SK-N-SH (cell line): ENCODE measurements at regions not wholly inside any gene's neighbourhood (a gene's known extent, or its start where the extent isn't known, plus 50 kb on each side); places are given as distances from the start of the nearest gene placed in this dataset.

Experiments
- CTCF ChIA-PET: fragments of 300-600, 350-600 bp; formaldehyde crosslinking; extraction: SDS; loops from one replicate; lab custom pipeline; 2021; lab: Yijun Ruan, JAX
- POLR2A ChIA-PET: fragments of 350-600 bp; sonication (Branson Sonifier 250); formaldehyde crosslinking; extraction: SDS; loops from one replicate; lab custom pipeline; 2020; ENCODE audit warnings: antibody characterized with exemption, inconsistent platforms; lab: Yijun Ruan, JAX
- DNase-seq: peaks from one replicate; pipeline ENCODE4 v3.0.0; 2012
- H2AFZ ChIP-seq: fragments of 200-600 bp; sonication (generic); 2 replicates; pipeline ENCODE4 v1.8.1; 2016; ENCODE audit warnings: antibody characterized with exemption, mild to moderate bottlenecking, low read depth
- H3F3A ChIP-seq: fragments of 200-600 bp; sonication (generic); replicated peaks from 2 replicates; pipeline ENCODE3; 2016; ENCODE audit warnings: antibody characterized with exemption, mild to moderate bottlenecking; ENCODE audit not compliant: insufficient read depth
- H3K27ac ChIP-seq, 2 experiments: fragments of 200-500 bp in 1 of 2; fragments of 200-600 bp in 1 of 2; sonication (Bioruptor generic) in 1 of 2; sonication (generic), shearing (Covaris generic) in 1 of 2; 2 replicates each; pipeline versions ENCODE4 v1.5.1 to v1.6.1; 2014 to 2016; ENCODE audit warnings: low read depth in 2 of 2, inconsistent platforms in 1 of 2, low read length in 1 of 2, mild to moderate bottlenecking in 1 of 2, mixed read lengths in 1 of 2
- H3K27me3 ChIP-seq: fragments of 200-600 bp; sonication (generic), shearing (Covaris generic); 2 replicates; pipeline ENCODE4 v1.6.1; 2016; ENCODE audit warnings: mixed run types; ENCODE audit not compliant: insufficient read depth
- H3K36me3 ChIP-seq, 2 experiments: fragments of 200-500 bp in 1 of 2; fragments of 200-600 bp in 1 of 2; sonication (Bioruptor generic) in 1 of 2; sonication (generic) in 1 of 2; replicated peaks in 1 of 2; 2 replicates each; pipeline versions ENCODE3 to v1.5.1; 2014 to 2016; ENCODE audit warnings: low read length in 1 of 2, mild to moderate bottlenecking in 1 of 2; ENCODE audit not compliant: insufficient read depth in 2 of 2, control insufficient read depth in 1 of 2
- H3K4me1 ChIP-seq, 2 experiments: fragments of 200-500 bp in 1 of 2; fragments of 200-600 bp in 1 of 2; sonication (Bioruptor generic) in 1 of 2; sonication (generic), shearing (Covaris generic) in 1 of 2; 2 replicates each; pipeline versions ENCODE4 v1.5.1 to v1.6.1; 2014 to 2016; ENCODE audit warnings: low read depth in 1 of 2, low read length in 1 of 2, mixed run types in 1 of 2; ENCODE audit not compliant: insufficient read depth in 2 of 2, control insufficient read depth in 1 of 2
- H3K4me2 ChIP-seq: fragments of 200-600 bp; sonication (generic), shearing (Covaris generic); 2 replicates; pipeline ENCODE4 v1.6.1; 2017; ENCODE audit warnings: mixed run types
- H3K4me3 ChIP-seq, 2 experiments: fragments of 200-500 bp in 1 of 2; fragments of 200-600 bp in 1 of 2; sonication (Bioruptor generic) in 1 of 2; sonication (generic), shearing (Covaris generic) in 1 of 2; 2 replicates each; pipeline versions ENCODE4 v1.5.1 to v1.8.1; 2014 to 2016; ENCODE audit warnings: low read depth in 2 of 2, inconsistent platforms in 1 of 2, low read length in 1 of 2, mild to moderate bottlenecking in 1 of 2, mixed read lengths in 1 of 2, moderate library complexity in 1 of 2
- H3K79me2 ChIP-seq: fragments of 200-600 bp; sonication (generic); 2 replicates; pipeline ENCODE4 v1.8.1; 2017; ENCODE audit warnings: mild to moderate bottlenecking; ENCODE audit not compliant: insufficient read depth
- H3K9ac ChIP-seq: fragments of 200-600 bp; sonication (generic); 2 replicates; pipeline ENCODE4 v1.6.1; 2017; ENCODE audit warnings: mixed run types
- H3K9me2 ChIP-seq: fragments of 200-600 bp; sonication (generic); 2 replicates; pipeline ENCODE4 v1.6.1; 2017; ENCODE audit warnings: mixed run types
- H3K9me3 ChIP-seq: fragments of 200-600 bp; sonication (generic); 2 replicates; pipeline ENCODE4 v1.6.1; 2017; ENCODE audit warnings: mixed run types, mild to moderate bottlenecking, moderate library complexity
- H4K20me1 ChIP-seq: fragments of 200-600 bp; sonication (generic); 2 replicates; pipeline ENCODE4 v1.6.1; 2017; ENCODE audit warnings: mild to moderate bottlenecking, mixed run types; ENCODE audit not compliant: insufficient read depth
- FOSL2 ChIP-seq: IDR thresholded peaks from 2 replicates; pipeline ENCODE4 v1.4.0; 2012; ENCODE audit warnings: low read depth, mild to moderate bottlenecking, moderate library complexity, borderline replicate concordance
- FOXM1 ChIP-seq: IDR thresholded peaks from 2 replicates; pipeline ENCODE4 v1.4.0; 2012; ENCODE audit warnings: low read depth, mild to moderate bottlenecking
- JUND ChIP-seq: IDR thresholded peaks from 2 replicates; pipeline ENCODE4 v1.4.0; 2012
- NRF1 ChIP-seq: IDR thresholded peaks from 2 replicates; pipeline ENCODE4 v1.6.1; 2012; ENCODE audit warnings: low read depth, mild to moderate bottlenecking, low read length
- POLR2AphosphoS5 ChIP-seq: IDR thresholded peaks from 2 replicates; pipeline ENCODE4 v1.6.1; 2012; ENCODE audit warnings: low read depth, low read length
- RAD21 ChIP-seq: IDR thresholded peaks from 2 replicates; pipeline ENCODE4 v1.6.1; 2012; ENCODE audit warnings: mild to moderate bottlenecking, low read length
- RFX5 ChIP-seq: IDR thresholded peaks from 2 replicates; pipeline ENCODE4 v1.6.1; 2012; ENCODE audit warnings: mild to moderate bottlenecking, improper control_type of control experiment, low read length
- SIN3A ChIP-seq: IDR thresholded peaks from 2 replicates; pipeline ENCODE4 v1.6.1; 2012; ENCODE audit warnings: low read depth, mild to moderate bottlenecking, low read length, moderate library complexity, borderline replicate concordance
- SMC3 ChIP-seq: IDR thresholded peaks from 2 replicates; pipeline ENCODE4 v1.6.1; 2012; ENCODE audit warnings: low read depth, low read length, improper control_type of control experiment
- TAF1 ChIP-seq: IDR thresholded peaks from 2 replicates; pipeline ENCODE4 v1.6.1; 2012; ENCODE audit warnings: low read depth, mild to moderate bottlenecking, low read length, moderate library complexity, borderline replicate concordance
- TCF12 ChIP-seq: IDR thresholded peaks from 2 replicates; pipeline ENCODE4 v1.4.0; 2012
- WGBS: methylation state at CpG from one replicate; pipeline ENCODE4 v1.1.6; 2017; ENCODE audit warnings: low lambda C conversion rate; 5-methylcytosine and 5-hydroxymethylcytosine counted together
- TF ChIP-seq, protein P1 (sequence below): IDR thresholded peaks from 2 replicates; pipeline ENCODE4 v1.4.0; 2012; ENCODE audit warnings: low read depth, borderline replicate concordance
- TF ChIP-seq, protein P2 (sequence below): IDR thresholded peaks from 2 replicates; pipeline ENCODE4 v1.4.0; 2012; ENCODE audit warnings: low read depth
- TF ChIP-seq, protein P3 (sequence below): IDR thresholded peaks from 2 replicates; pipeline ENCODE4 v1.6.1; 2012; ENCODE audit warnings: mild to moderate bottlenecking, low read depth, low read length, moderate library complexity
- TF ChIP-seq, protein P4 (sequence below): fragments of 150-350 bp; IDR thresholded peaks from 2 replicates; pipeline ENCODE4 v1.6.1; 2017; ENCODE audit warnings: antibody characterized with exemption, low read length, low read depth, borderline replicate concordance
- TF ChIP-seq, protein P5 (sequence below): fragments of 200-600 bp; sonication (generic); IDR thresholded peaks from 2 replicates; pipeline ENCODE4 v1.6.1; 2017; ENCODE audit warnings: antibody characterized with exemption, mild to moderate bottlenecking, moderate library complexity

DNA sequence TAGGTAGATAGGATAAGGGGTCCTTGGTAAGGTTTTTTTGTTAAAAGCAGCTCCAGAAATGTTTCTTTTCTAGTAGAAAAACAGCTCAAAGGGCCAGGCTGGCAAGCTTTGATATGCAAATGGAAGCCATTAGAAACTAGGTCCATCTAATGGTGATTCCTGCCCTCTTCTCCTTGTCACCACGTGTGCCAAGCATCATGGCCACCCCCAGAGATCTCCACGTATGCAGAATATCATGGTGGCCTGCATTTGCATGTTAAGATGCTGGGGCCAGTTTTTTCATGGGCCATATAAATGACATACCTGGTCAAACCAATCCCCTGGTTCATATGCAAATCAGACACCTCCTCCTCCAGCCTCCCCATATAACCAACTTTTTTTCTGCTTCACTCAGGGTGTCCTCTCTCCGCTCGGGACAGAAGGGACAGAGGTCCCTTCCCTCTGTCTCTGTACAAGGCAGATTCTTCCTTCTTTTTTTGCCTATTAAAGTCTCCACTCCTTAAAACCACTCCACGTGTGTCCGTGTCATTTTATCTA lies 1335.9 kb downstream of the UQCRFS1 start (continued):
- TF ChIP-seq, protein P1, sequence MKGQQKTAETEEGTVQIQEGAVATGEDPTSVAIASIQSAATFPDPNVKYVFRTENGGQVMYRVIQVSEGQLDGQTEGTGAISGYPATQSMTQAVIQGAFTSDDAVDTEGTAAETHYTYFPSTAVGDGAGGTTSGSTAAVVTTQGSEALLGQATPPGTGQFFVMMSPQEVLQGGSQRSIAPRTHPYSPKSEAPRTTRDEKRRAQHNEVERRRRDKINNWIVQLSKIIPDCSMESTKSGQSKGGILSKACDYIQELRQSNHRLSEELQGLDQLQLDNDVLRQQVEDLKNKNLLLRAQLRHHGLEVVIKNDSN: no peak
- TF ChIP-seq SIN3A (no peak), NRF1 (no peak)
- TF ChIP-seq, protein P2, sequence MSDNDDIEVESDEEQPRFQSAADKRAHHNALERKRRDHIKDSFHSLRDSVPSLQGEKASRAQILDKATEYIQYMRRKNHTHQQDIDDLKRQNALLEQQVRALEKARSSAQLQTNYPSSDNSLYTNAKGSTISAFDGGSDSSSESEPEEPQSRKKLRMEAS: no peak

DNA sequence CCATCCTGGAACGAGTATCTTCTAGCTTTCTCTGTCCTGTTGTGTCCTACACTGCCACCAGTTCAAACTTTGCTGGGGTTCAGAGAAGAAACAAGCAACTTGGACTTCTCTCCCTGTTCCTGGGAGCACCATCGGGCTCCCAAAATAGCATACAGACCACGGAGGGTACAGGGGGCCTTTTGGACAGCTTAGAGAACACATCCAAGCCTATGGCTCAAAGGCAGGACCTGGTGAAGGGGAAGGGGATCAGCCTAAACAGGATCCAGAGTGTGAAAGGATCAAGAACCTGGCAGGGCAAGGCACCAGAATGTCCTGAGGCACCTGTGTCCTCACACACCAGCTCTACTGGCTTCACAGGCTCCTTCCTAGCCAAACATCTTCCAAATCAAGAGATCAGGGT lies 1336.5 kb downstream of the UQCRFS1 start:
- WGBS: 2% methylated on average over 3 of the region's 3 CpGs
- Histone ChIP-seq H3K27ac (no peak overlapping the region), H4K20me1 (no peaks in the 10 kb centered on the region), H3K4me1 (no peaks in the 10 kb centered on the region), H3K9ac (no peak overlapping the region), H3F3A (no peaks in the 10 kb centered on the region), H3K36me3 (no peaks in the 10 kb centered on the region), H3K79me2 (no peaks in the 10 kb centered on the region), H3K27me3 (no peaks in the 10 kb centered on the region), H3K4me3 (no peak overlapping the region), H3K9me3 (no peaks in the 10 kb centered on the region), H3K4me2 (no peak overlapping the region), H2AFZ (no peak overlapping the region), H3K9me2 (no peaks in the 10 kb centered on the region)
- TF ChIP-seq, protein P2: no peak
- TF ChIP-seq, protein P3, sequence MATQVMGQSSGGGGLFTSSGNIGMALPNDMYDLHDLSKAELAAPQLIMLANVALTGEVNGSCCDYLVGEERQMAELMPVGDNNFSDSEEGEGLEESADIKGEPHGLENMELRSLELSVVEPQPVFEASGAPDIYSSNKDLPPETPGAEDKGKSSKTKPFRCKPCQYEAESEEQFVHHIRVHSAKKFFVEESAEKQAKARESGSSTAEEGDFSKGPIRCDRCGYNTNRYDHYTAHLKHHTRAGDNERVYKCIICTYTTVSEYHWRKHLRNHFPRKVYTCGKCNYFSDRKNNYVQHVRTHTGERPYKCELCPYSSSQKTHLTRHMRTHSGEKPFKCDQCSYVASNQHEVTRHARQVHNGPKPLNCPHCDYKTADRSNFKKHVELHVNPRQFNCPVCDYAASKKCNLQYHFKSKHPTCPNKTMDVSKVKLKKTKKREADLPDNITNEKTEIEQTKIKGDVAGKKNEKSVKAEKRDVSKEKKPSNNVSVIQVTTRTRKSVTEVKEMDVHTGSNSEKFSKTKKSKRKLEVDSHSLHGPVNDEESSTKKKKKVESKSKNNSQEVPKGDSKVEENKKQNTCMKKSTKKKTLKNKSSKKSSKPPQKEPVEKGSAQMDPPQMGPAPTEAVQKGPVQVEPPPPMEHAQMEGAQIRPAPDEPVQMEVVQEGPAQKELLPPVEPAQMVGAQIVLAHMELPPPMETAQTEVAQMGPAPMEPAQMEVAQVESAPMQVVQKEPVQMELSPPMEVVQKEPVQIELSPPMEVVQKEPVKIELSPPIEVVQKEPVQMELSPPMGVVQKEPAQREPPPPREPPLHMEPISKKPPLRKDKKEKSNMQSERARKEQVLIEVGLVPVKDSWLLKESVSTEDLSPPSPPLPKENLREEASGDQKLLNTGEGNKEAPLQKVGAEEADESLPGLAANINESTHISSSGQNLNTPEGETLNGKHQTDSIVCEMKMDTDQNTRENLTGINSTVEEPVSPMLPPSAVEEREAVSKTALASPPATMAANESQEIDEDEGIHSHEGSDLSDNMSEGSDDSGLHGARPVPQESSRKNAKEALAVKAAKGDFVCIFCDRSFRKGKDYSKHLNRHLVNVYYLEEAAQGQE: no peak
- TF ChIP-seq, protein P1: no peak
- TF ChIP-seq POLR2AphosphoS5 (no peak), NRF1 (no peak), RAD21 (no peak), SMC3 (no peak), FOSL2 (no peak), FOXM1 (no peak), JUND (no peak), TCF12 (no peak), RFX5 (no peak), TAF1 (no peak)
- TF ChIP-seq, protein P4, sequence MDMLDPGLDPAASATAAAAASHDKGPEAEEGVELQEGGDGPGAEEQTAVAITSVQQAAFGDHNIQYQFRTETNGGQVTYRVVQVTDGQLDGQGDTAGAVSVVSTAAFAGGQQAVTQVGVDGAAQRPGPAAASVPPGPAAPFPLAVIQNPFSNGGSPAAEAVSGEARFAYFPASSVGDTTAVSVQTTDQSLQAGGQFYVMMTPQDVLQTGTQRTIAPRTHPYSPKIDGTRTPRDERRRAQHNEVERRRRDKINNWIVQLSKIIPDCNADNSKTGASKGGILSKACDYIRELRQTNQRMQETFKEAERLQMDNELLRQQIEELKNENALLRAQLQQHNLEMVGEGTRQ: no peak
- TF ChIP-seq, protein P5, sequence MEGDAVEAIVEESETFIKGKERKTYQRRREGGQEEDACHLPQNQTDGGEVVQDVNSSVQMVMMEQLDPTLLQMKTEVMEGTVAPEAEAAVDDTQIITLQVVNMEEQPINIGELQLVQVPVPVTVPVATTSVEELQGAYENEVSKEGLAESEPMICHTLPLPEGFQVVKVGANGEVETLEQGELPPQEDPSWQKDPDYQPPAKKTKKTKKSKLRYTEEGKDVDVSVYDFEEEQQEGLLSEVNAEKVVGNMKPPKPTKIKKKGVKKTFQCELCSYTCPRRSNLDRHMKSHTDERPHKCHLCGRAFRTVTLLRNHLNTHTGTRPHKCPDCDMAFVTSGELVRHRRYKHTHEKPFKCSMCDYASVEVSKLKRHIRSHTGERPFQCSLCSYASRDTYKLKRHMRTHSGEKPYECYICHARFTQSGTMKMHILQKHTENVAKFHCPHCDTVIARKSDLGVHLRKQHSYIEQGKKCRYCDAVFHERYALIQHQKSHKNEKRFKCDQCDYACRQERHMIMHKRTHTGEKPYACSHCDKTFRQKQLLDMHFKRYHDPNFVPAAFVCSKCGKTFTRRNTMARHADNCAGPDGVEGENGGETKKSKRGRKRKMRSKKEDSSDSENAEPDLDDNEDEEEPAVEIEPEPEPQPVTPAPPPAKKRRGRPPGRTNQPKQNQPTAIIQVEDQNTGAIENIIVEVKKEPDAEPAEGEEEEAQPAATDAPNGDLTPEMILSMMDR: no peak
- no peak for DNase-seq
- ChIA-PET CTCF (no interaction called here), POLR2A (no interaction called here)
